ENCODE measurements at regions not wholly inside any gene's neighbourhood (a gene's known extent, or its start where the extent isn't known, plus 50 kb on each side); places are given as distances from the start of the nearest gene placed in this dataset.

- 100% methylated on average over 1 of the region's 1 CpG for WGBS
- H3K79me1 ChIP-seq (replicated peaks; ENCODE audit: low read length, poor library complexity, severe bottlenecking): no peaks in the 10 kb centered on the region
- H3K4me2 ChIP-seq (ENCODE audit: low read length, poor library complexity, severe bottlenecking): no peak overlapping the region
Measured at GRCh38 chr4:174105202-174105601, 178.3 kb downstream of the FBXO8 start.

GRCh38 chr4:174100910-174101309, 182.6 kb downstream of the FBXO8 start:
- Histone ChIP-seq H4K8ac (ENCODE audit: low read length) (no peak overlapping the region), H3K14ac (ENCODE audit: low read length in 2 of 2) (no peak overlapping the region), H3K23ac (ENCODE audit: low read length in 2 of 2) (no peak overlapping the region), H3K9ac (ENCODE audit: low read length) (no peak overlapping the region), H3K79me1 (replicated peaks; ENCODE audit: low read length, poor library complexity, severe bottlenecking) (no peaks in the 10 kb centered on the region), H4K91ac (ENCODE audit: low read length) (no peak overlapping the region), H2AK5ac (ENCODE audit: low read length, severe bottlenecking) (no peak overlapping the region), H3K18ac (ENCODE audit: low read depth in 1 of 2, low read length in 2 of 2) (no peak overlapping the region), H2AFZ (ENCODE audit: low read depth, low read length) (no peak overlapping the region), H3K4me3 (ENCODE audit: insufficient read depth in 1 of 2, low read depth in 1 of 2, low read length in 2 of 2) (no peak overlapping the region), H2BK15ac (ENCODE audit: low read depth, poor library complexity, severe bottlenecking) (no peak overlapping the region), H3K27me3 (ENCODE audit: control insufficient read depth in 1 of 2, insufficient read depth in 1 of 2, low read length in 2 of 2) (no peaks in the 10 kb centered on the region), H3K4ac (ENCODE audit: low read depth in 1 of 2, low read length in 2 of 2) (no peak overlapping the region), H3K36me3 (ENCODE audit: control insufficient read depth in 1 of 2, insufficient read depth in 2 of 2, low read depth in 1 of 2, low read length in 2 of 2) (no peaks in the 10 kb centered on the region), H3K27ac (ENCODE audit: low read length, poor library complexity, severe bottlenecking) (no peak overlapping the region), H3K4me2 (ENCODE audit: low read length, poor library complexity, severe bottlenecking) (no peak overlapping the region), H3K9me3 (ENCODE audit: control insufficient read depth, low read length) (no peaks in the 10 kb centered on the region), H3K4me1 (ENCODE audit: control insufficient read depth, insufficient read depth, low read depth, low read length) (no peaks in the 10 kb centered on the region), H2BK12ac (ENCODE audit: low read length in 2 of 2) (no peak overlapping the region), H2BK5ac (ENCODE audit: low read depth, low read length, poor library complexity, severe bottlenecking) (no peak overlapping the region), H2BK120ac (ENCODE audit: low read depth, low read length) (no peak overlapping the region)
- no peak for DNase-seq
- WGBS: 100% methylated on average over 1 of the region's 2 CpGs

More at GRCh38 chr4:174105202-174105601, 178.3 kb downstream of the FBXO8 start:
- H3K14ac ChIP-seq (ENCODE audit: low read length in 2 of 2): no peak overlapping the region
- no peaks in the 10 kb centered on the region for H3K9me3 ChIP-seq (ENCODE audit: control insufficient read depth, low read length)
- H3K27ac ChIP-seq (ENCODE audit: low read length, poor library complexity, severe bottlenecking): no peak overlapping the region
- peaks cover 0 to 6% of the 10 kb centered on the region in 2 experiments for H3K27me3 ChIP-seq (ENCODE audit: control insufficient read depth in 1 of 2, insufficient read depth in 1 of 2, low read length in 2 of 2)
- no peak overlapping the region for H4K8ac ChIP-seq (ENCODE audit: low read length)
- H2BK12ac ChIP-seq (ENCODE audit: low read length in 2 of 2): no peak overlapping the region
- H3K9ac ChIP-seq (ENCODE audit: low read length): no peak overlapping the region
- no peak overlapping the region for H2BK5ac ChIP-seq (ENCODE audit: low read depth, low read length, poor library complexity, severe bottlenecking)
- H2BK120ac ChIP-seq (ENCODE audit: low read depth, low read length): no peak overlapping the region
- H3K4me1 ChIP-seq (ENCODE audit: control insufficient read depth, insufficient read depth, low read depth, low read length): no peaks in the 10 kb centered on the region
- H3K23ac ChIP-seq (ENCODE audit: low read length in 2 of 2): no peak overlapping the region
- no peak overlapping the region for H3K4me3 ChIP-seq (ENCODE audit: insufficient read depth in 1 of 2, low read depth in 1 of 2, low read length in 2 of 2)
- no peak overlapping the region for H2AK5ac ChIP-seq (ENCODE audit: low read length, severe bottlenecking)
- H2AFZ ChIP-seq (ENCODE audit: low read depth, low read length): no peak overlapping the region
- no peaks in the 10 kb centered on the region for H3K36me3 ChIP-seq (ENCODE audit: control insufficient read depth in 1 of 2, insufficient read depth in 2 of 2, low read depth in 1 of 2, low read length in 2 of 2)
- H3K18ac ChIP-seq (ENCODE audit: low read depth in 1 of 2, low read length in 2 of 2): no peak overlapping the region
- H4K91ac ChIP-seq (ENCODE audit: low read length): no peak overlapping the region
- no peak overlapping the region for H2BK15ac ChIP-seq (ENCODE audit: low read depth, poor library complexity, severe bottlenecking)
- DNase-seq: no peak
- no peak overlapping the region for H3K4ac ChIP-seq (ENCODE audit: low read depth in 1 of 2, low read length in 2 of 2)

DNA sequence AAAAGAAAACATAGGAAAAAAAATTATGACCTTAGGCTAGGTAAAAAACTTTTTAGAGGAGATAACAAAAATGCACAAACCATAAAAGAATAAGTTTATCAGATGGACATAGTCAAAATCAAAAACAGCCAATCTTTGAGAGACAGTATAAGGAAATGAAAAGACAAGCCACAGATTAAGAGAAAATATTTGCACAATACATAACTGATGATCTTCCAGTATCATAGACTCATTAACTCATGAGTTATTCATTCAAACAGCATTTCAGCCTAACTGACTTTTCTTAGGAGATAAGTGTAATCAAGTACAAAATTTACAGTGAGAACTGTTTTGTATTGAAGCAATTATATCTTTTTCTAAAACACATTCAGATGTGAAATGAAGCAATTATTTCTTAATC, 183.8 kb downstream of the FBXO8 start:
- no peak overlapping the region for H2BK120ac ChIP-seq (ENCODE audit: low read depth, low read length)
- no peak overlapping the region for H2BK5ac ChIP-seq (ENCODE audit: low read depth, low read length, poor library complexity, severe bottlenecking)
- H4K8ac ChIP-seq (ENCODE audit: low read length): no peak overlapping the region
- H3K4me3 ChIP-seq (ENCODE audit: insufficient read depth in 1 of 2, low read depth in 1 of 2, low read length in 2 of 2): no peak overlapping the region
- no peak overlapping the region for H3K23ac ChIP-seq (ENCODE audit: low read length in 2 of 2)
- H3K27me3 ChIP-seq (ENCODE audit: control insufficient read depth in 1 of 2, insufficient read depth in 1 of 2, low read length in 2 of 2): no peaks in the 10 kb centered on the region
- H4K91ac ChIP-seq (ENCODE audit: low read length): no peak overlapping the region
- no peak overlapping the region for H3K4me2 ChIP-seq (ENCODE audit: low read length, poor library complexity, severe bottlenecking)
- H3K14ac ChIP-seq (ENCODE audit: low read length in 2 of 2): no peak overlapping the region
- no peak overlapping the region for H2AK5ac ChIP-seq (ENCODE audit: low read length, severe bottlenecking)
- no peak overlapping the region for H2AFZ ChIP-seq (ENCODE audit: low read depth, low read length)
- no peaks in the 10 kb centered on the region for H3K36me3 ChIP-seq (ENCODE audit: control insufficient read depth in 1 of 2, insufficient read depth in 2 of 2, low read depth in 1 of 2, low read length in 2 of 2)
- no peak overlapping the region for H3K18ac ChIP-seq (ENCODE audit: low read depth in 1 of 2, low read length in 2 of 2)
- no peak overlapping the region for H3K4ac ChIP-seq (ENCODE audit: low read depth in 1 of 2, low read length in 2 of 2)
- no peak overlapping the region for H2BK15ac ChIP-seq (ENCODE audit: low read depth, poor library complexity, severe bottlenecking)
- no peaks in the 10 kb centered on the region for H3K79me1 ChIP-seq (replicated peaks; ENCODE audit: low read length, poor library complexity, severe bottlenecking)
- no peak for DNase-seq
- H3K4me1 ChIP-seq (ENCODE audit: control insufficient read depth, insufficient read depth, low read depth, low read length): no peaks in the 10 kb centered on the region
- no peak overlapping the region for H3K9ac ChIP-seq (ENCODE audit: low read length)
- H2BK12ac ChIP-seq (ENCODE audit: low read length in 2 of 2): no peak overlapping the region
- no peak overlapping the region for H3K27ac ChIP-seq (ENCODE audit: low read length, poor library complexity, severe bottlenecking)
- H3K9me3 ChIP-seq (ENCODE audit: control insufficient read depth, low read length): no peaks in the 10 kb centered on the region

GRCh38 chr4:174096999-174097398, 186.5 kb downstream of the FBXO8 start:
- H3K4ac ChIP-seq (ENCODE audit: low read depth in 1 of 2, low read length in 2 of 2): no peak overlapping the region
- H2AK5ac ChIP-seq (ENCODE audit: low read length, severe bottlenecking): no peak overlapping the region
- H4K91ac ChIP-seq (ENCODE audit: low read length): peak overlapping the region; percentile 54
- no peak for DNase-seq
- H3K14ac ChIP-seq (ENCODE audit: low read length in 2 of 2): no peak overlapping the region
- H2BK12ac ChIP-seq (ENCODE audit: low read length in 2 of 2): no peak overlapping the region
- H3K9me3 ChIP-seq (ENCODE audit: control insufficient read depth, low read length): no peaks in the 10 kb centered on the region
- H3K18ac ChIP-seq (ENCODE audit: low read depth in 1 of 2, low read length in 2 of 2): no peak overlapping the region
- H3K9ac ChIP-seq (ENCODE audit: low read length): no peak overlapping the region
- H2BK120ac ChIP-seq (ENCODE audit: low read depth, low read length): no peak overlapping the region
- H3K4me2 ChIP-seq (ENCODE audit: low read length, poor library complexity, severe bottlenecking): no peak overlapping the region
- no peaks in the 10 kb centered on the region for H3K36me3 ChIP-seq (ENCODE audit: control insufficient read depth in 1 of 2, insufficient read depth in 2 of 2, low read depth in 1 of 2, low read length in 2 of 2)
- no peaks in the 10 kb centered on the region for H3K79me1 ChIP-seq (replicated peaks; ENCODE audit: low read length, poor library complexity, severe bottlenecking)
- no peak overlapping the region for H3K27ac ChIP-seq (ENCODE audit: low read length, poor library complexity, severe bottlenecking)
- no peak overlapping the region for H4K8ac ChIP-seq (ENCODE audit: low read length)
- no peak overlapping the region for H3K23ac ChIP-seq (ENCODE audit: low read length in 2 of 2)
- H2BK15ac ChIP-seq (ENCODE audit: low read depth, poor library complexity, severe bottlenecking): no peak overlapping the region
- WGBS: 95% methylated on average over 1 of the region's 1 CpG
- no peak overlapping the region for H2BK5ac ChIP-seq (ENCODE audit: low read depth, low read length, poor library complexity, severe bottlenecking)
- no peaks in the 10 kb centered on the region for H3K27me3 ChIP-seq (ENCODE audit: control insufficient read depth in 1 of 2, insufficient read depth in 1 of 2, low read length in 2 of 2)
- H3K4me1 ChIP-seq (ENCODE audit: control insufficient read depth, insufficient read depth, low read depth, low read length): no peaks in the 10 kb centered on the region
- no peak overlapping the region for H3K4me3 ChIP-seq (ENCODE audit: insufficient read depth in 1 of 2, low read depth in 1 of 2, low read length in 2 of 2)
- no peak overlapping the region for H2AFZ ChIP-seq (ENCODE audit: low read depth, low read length)

All from mesenchymal stem cell (in vitro differentiated cells and primary cell).